H1 (cell line): ENCODE measurements at regions not wholly inside any gene's neighbourhood (a gene's known extent, or its start where the extent isn't known, plus 50 kb on each side); places are given as distances from the start of the nearest gene placed in this dataset.

Experiments
- CTCF ChIA-PET: fragments of 300-600 bp; sonication (Branson Sonifier 250); formaldehyde crosslinking; loops from one replicate; lab custom pipeline; 2021; ENCODE audit not compliant: partially characterized antibody; lab: Charles Lee
- POLR2A ChIA-PET: fragments of 300-600 bp; sonication (Branson Sonifier 250); formaldehyde crosslinking; loops from one replicate; lab custom pipeline; 2021; ENCODE audit warnings: inconsistent platforms; ENCODE audit not compliant: partially characterized antibody; lab: Charles Lee
- DNase-seq, 2 experiments: peaks; one replicate each; pipeline versions ENCODE4 v3.0.0 to v3.0.0-alpha.2; 2010 to 2022; ENCODE audit warnings: low spot score in 2 of 2, low read depth in 1 of 2, mixed read lengths in 1 of 2
- FAIRE-seq: peaks from 2 replicates; lab custom pipeline; 2011; peaks lifted over from hg19 to GRCh38; lab: Jason Lieb, UNC
- H2AFZ ChIP-seq: 2 replicates; pipeline ENCODE4 v1.8.1; 2012; ENCODE audit warnings: low read length, inconsistent platforms
- H2AK5ac ChIP-seq: 2 replicates; pipeline ENCODE4 v1.6.1; 2013; ENCODE audit warnings: low read depth, low read length
- H2BK120ac ChIP-seq: replicated peaks from 2 replicates; pipeline ENCODE3; 2013; ENCODE audit warnings: low read depth, low read length, inconsistent platforms
- H2BK12ac ChIP-seq: 2 replicates; pipeline ENCODE4 v1.6.1; 2013; ENCODE audit warnings: low read depth, low read length
- H2BK15ac ChIP-seq: 2 replicates; pipeline ENCODE4 v1.6.1; 2013; ENCODE audit warnings: low read length
- H2BK20ac ChIP-seq: 2 replicates; pipeline ENCODE4 v1.6.1; 2013; ENCODE audit warnings: low read length
- H2BK5ac ChIP-seq: 2 replicates; pipeline ENCODE4 v1.6.1; 2013; ENCODE audit warnings: low read depth, low read length
- H3K14ac ChIP-seq: 2 replicates; pipeline ENCODE4 v1.6.1; 2013; ENCODE audit warnings: inconsistent platforms; ENCODE audit not compliant: insufficient read length
- H3K18ac ChIP-seq: 2 replicates; pipeline ENCODE4 v1.6.1; 2013; ENCODE audit warnings: low read length; ENCODE audit errors: extremely low read depth
- H3K23ac ChIP-seq: 2 replicates; pipeline ENCODE4 v1.6.1; 2013; ENCODE audit warnings: inconsistent platforms; ENCODE audit not compliant: insufficient read length
- H3K23me2 ChIP-seq: 2 replicates; pipeline ENCODE4 v1.6.1; 2013; ENCODE audit warnings: low read depth, low read length
- H3K27ac ChIP-seq: 2 replicates; pipeline ENCODE4 v1.6.1; 2011; ENCODE audit warnings: low read depth, low read length, inconsistent platforms
- H3K27me3 ChIP-seq, 4 experiments: replicated peaks in 1 of 4; 1 replicate in 1 of 4; 2 replicates in 3 of 4; pipeline versions ENCODE4 v1.6.1 to v1.8.1; 2011 to 2013; ENCODE audit warnings: low read length in 3 of 4, mild to moderate bottlenecking in 3 of 4, inconsistent platforms in 2 of 4, mixed read lengths in 2 of 4, moderate library complexity in 1 of 4; ENCODE audit not compliant: control insufficient read depth in 3 of 4, insufficient read depth in 3 of 4; ENCODE audit errors: extremely low read depth in 1 of 4
- H3K36me3 ChIP-seq, 4 experiments: 2 replicates each; pipeline versions ENCODE4 v1.6.1 to v1.8.1; 2011 to 2013; ENCODE audit warnings: mild to moderate bottlenecking in 4 of 4, low read length in 3 of 4, moderate library complexity in 2 of 4, control low read depth in 1 of 4, inconsistent platforms in 1 of 4; ENCODE audit not compliant: insufficient read depth in 4 of 4, control insufficient read depth in 2 of 4
- H3K4ac ChIP-seq: replicated peaks from 2 replicates; pipeline ENCODE3; 2013; ENCODE audit warnings: low read length, low read depth, mixed read lengths, inconsistent platforms; ENCODE audit not compliant: insufficient read length
- H3K4me1 ChIP-seq, 4 experiments: replicated peaks in 1 of 4; 1 replicate in 1 of 4; 2 replicates in 3 of 4; pipeline versions ENCODE4 v1.6.1 to v1.8.1; 2011 to 2013; ENCODE audit warnings: low read length in 3 of 4, inconsistent platforms in 2 of 4, mixed read lengths in 1 of 4; ENCODE audit not compliant: insufficient read depth in 4 of 4, control insufficient read depth in 3 of 4
- H3K4me2 ChIP-seq, 2 experiments: 2 replicates each; pipeline versions ENCODE4 v1.6.1 to v1.8.1; 2011 to 2013; ENCODE audit warnings: low read depth in 2 of 2, low read length in 2 of 2, control low read depth in 1 of 2, inconsistent platforms in 1 of 2, mild to moderate bottlenecking in 1 of 2; ENCODE audit not compliant: insufficient read depth in 1 of 2
- H3K4me3 ChIP-seq, 4 experiments: fragments of 200-600, 300-600 bp in 1 of 4; sonication (generic), shearing (Covaris generic), sonication (Bioruptor Twin) in 1 of 4; 2 replicates each; pipeline versions ENCODE4 v1.5.1 to v1.8.1; 2011 to 2016; ENCODE audit warnings: low read length in 4 of 4, low read depth in 3 of 4, control low read depth in 2 of 4, inconsistent platforms in 2 of 4, mild to moderate bottlenecking in 2 of 4, mixed read lengths in 1 of 4, moderate library complexity in 1 of 4; ENCODE audit not compliant: insufficient read depth in 2 of 4; ENCODE audit errors: extremely low read depth in 1 of 4
- H3K56ac ChIP-seq: replicated peaks from 2 replicates; pipeline ENCODE3; 2013; ENCODE audit warnings: low read depth, mild to moderate bottlenecking, mixed read lengths, low read length, inconsistent platforms; ENCODE audit not compliant: insufficient read length
- H3K79me1 ChIP-seq: 2 replicates; pipeline ENCODE4 v1.6.1; 2013; ENCODE audit warnings: low read depth, low read length, control low read depth
- H3K79me2 ChIP-seq, 2 experiments: 2 replicates each; pipeline versions ENCODE4 v1.6.1 to v1.8.1; 2012 to 2013; ENCODE audit warnings: low read length in 2 of 2, mild to moderate bottlenecking in 2 of 2, inconsistent platforms in 1 of 2; ENCODE audit not compliant: insufficient read depth in 2 of 2, control insufficient read depth in 1 of 2
- H3K9ac ChIP-seq, 4 experiments: replicated peaks in 1 of 4; 1 replicate in 1 of 4; 2 replicates in 3 of 4; pipeline versions ENCODE4 v1.6.1 to v1.8.1; 2011 to 2013; ENCODE audit warnings: low read depth in 3 of 4, low read length in 3 of 4, control low read depth in 2 of 4, mild to moderate bottlenecking in 2 of 4, moderate library complexity in 2 of 4, inconsistent platforms in 1 of 4; ENCODE audit errors: extremely low read depth in 1 of 4
- H3K9me3 ChIP-seq, 2 experiments: 2 replicates each; pipeline versions ENCODE4 v1.6.1 to v1.8.1; 2012 to 2013; ENCODE audit warnings: mild to moderate bottlenecking in 2 of 2, moderate library complexity in 2 of 2, control low read depth in 1 of 2, inconsistent platforms in 1 of 2, low read depth in 1 of 2, low read length in 1 of 2, mixed read lengths in 1 of 2; ENCODE audit not compliant: insufficient read depth in 2 of 2
- H4K20me1 ChIP-seq, 2 experiments: replicated peaks in 1 of 2; 2 replicates each; pipeline versions ENCODE3 to v1.8.1; 2011 to 2013; ENCODE audit warnings: inconsistent platforms in 2 of 2, low read length in 2 of 2, mild to moderate bottlenecking in 1 of 2; ENCODE audit not compliant: insufficient read depth in 2 of 2, control insufficient read depth in 1 of 2
- H4K5ac ChIP-seq: 2 replicates; pipeline ENCODE4 v1.6.1; 2013; ENCODE audit warnings: low read length, low read depth, mixed read lengths, inconsistent platforms; ENCODE audit not compliant: insufficient read length
- H4K8ac ChIP-seq: 2 replicates; pipeline ENCODE4 v1.8.0; 2013; ENCODE audit warnings: mild to moderate bottlenecking, moderate library complexity, low read length, inconsistent platforms; ENCODE audit not compliant: insufficient read depth; ENCODE audit errors: extremely low read depth
- H4K91ac ChIP-seq: replicated peaks from 2 replicates; pipeline ENCODE3; 2013; ENCODE audit warnings: low read length, mixed read lengths, inconsistent platforms; ENCODE audit not compliant: insufficient read length
- EZH2 ChIP-seq: fragments of 200-600 bp; sonication (generic); IDR thresholded peaks from 2 replicates; pipeline ENCODE4 v1.7.1; 2012; ENCODE audit warnings: low read depth, mild to moderate bottlenecking, moderate library complexity, low read length, inconsistent platforms; ENCODE audit not compliant: severe bottlenecking
- POU5F1 ChIP-seq: IDR thresholded peaks from 2 replicates; pipeline ENCODE4 v1.6.1; 2011; ENCODE audit warnings: low read depth, mild to moderate bottlenecking, low read length, moderate library complexity
- RNF2 ChIP-seq: fragments of 200-900, 300-1000 bp; sonication (generic); IDR thresholded peaks from 2 replicates; pipeline ENCODE4 v1.7.1; 2016; ENCODE audit warnings: borderline replicate concordance, low read depth, mild to moderate bottlenecking, antibody characterized with exemption, low read length; ENCODE audit not compliant: poor library complexity, severe bottlenecking; ENCODE audit errors: missing control alignments
- SRF ChIP-seq: IDR thresholded peaks from 2 replicates; pipeline ENCODE4 v1.6.1; 2011; ENCODE audit warnings: mild to moderate bottlenecking, low read depth, low read length, moderate library complexity
- SUZ12 ChIP-seq: fragments of 200-600 bp; sonication (generic); IDR thresholded peaks from 2 replicates; pipeline ENCODE4 v1.6.1; 2012; ENCODE audit warnings: mild to moderate bottlenecking, inconsistent platforms, low read length, moderate library complexity, mixed read lengths
- YY1 ChIP-seq: IDR thresholded peaks from 2 replicates; pipeline ENCODE4 v1.6.1; 2011; ENCODE audit warnings: low read depth, mild to moderate bottlenecking, low read length
- WGBS, 2 experiments: shearing (Covaris generic) in 1 of 2; methylation state at CpG; one replicate each; pipeline versions ENCODE4 v1.1.6 to v1.1.7; 2013 to 2015; ENCODE audit warnings: low lambda C conversion rate in 2 of 2, mixed read lengths in 2 of 2, inconsistent platforms in 1 of 2, low coverage in 1 of 2, missing lambda C conversion rate in 1 of 2; ENCODE audit not compliant: insufficient replicate concordance in 2 of 2, insufficient coverage in 1 of 2, insufficient read length in 1 of 2; ENCODE audit errors: extremely low coverage in 1 of 2, missing lambda C conversion rate in 1 of 2; 5-methylcytosine and 5-hydroxymethylcytosine counted together

DNA sequence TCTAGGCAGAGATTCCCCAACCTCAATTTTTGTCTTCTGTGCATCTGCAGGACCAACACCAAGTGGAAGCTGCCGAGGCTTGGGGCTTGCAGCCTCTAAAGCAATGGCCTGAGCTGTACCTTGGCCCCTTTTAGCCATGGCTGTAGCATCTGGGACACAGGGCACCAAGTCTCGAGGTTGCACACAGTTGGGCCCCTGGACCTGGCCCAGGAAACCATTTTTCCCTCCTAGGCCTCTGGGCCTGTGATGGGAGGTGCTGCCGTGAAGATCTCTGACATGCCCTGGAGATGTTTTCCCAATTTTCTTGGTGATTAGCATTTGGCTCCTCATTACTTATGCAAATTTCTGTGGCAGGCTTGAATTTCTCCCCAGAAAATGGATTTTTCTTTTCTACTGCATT, 105.7 kb upstream of the LDAH start:
- Histone ChIP-seq H2AK5ac (no peak overlapping the region), H2BK5ac (no peak overlapping the region), H2BK15ac (no peak overlapping the region), H3K4me1 (no peaks in the 10 kb centered on the region), H4K5ac (no peak overlapping the region), H3K36me3 (no peaks in the 10 kb centered on the region), H2AFZ (no peak overlapping the region), H3K4me3 (no peak overlapping the region), H3K23me2 (no peaks in the 10 kb centered on the region), H3K27ac (no peak overlapping the region), H3K79me2 (no peaks in the 10 kb centered on the region), H3K14ac (no peak overlapping the region), H3K4me2 (no peak overlapping the region), H2BK12ac (no peak overlapping the region), H3K79me1 (no peaks in the 10 kb centered on the region), H3K4ac (no peak overlapping the region), H2BK20ac (no peak overlapping the region), H2BK120ac (no peak overlapping the region), H3K9ac (no peak overlapping the region), H3K23ac (no peak overlapping the region), H3K27me3 (no peaks in the 10 kb centered on the region), H3K9me3 (peaks cover 8 to 14% of the 10 kb centered on the region in 2 experiments; a peak in 2 of 4 replicates), H4K20me1 (no peaks in the 10 kb centered on the region), H3K56ac (no peak overlapping the region), H4K8ac (no peak overlapping the region), H4K91ac (no peak overlapping the region), H3K18ac (no peak overlapping the region)
- DNase-seq (no peak), FAIRE-seq (no peak)
- CTCF ChIA-PET = no interaction called here
- POLR2A ChIA-PET = no interaction called here
- 73% methylated on average over 3 of the region's 3 CpGs; no CpG with 5 or more reads in 1 of the 2 experiments for WGBS, 2 experiments
- TF ChIP-seq YY1 = no peak
- TF ChIP-seq SUZ12 = no peak
- TF ChIP-seq SRF = no peak
- no peak for TF ChIP-seq POU5F1
- no peak for TF ChIP-seq RNF2
- TF ChIP-seq EZH2 = no peak
